K562 (cell line): ENCODE measurements at regions not wholly inside any gene's neighbourhood (a gene's known extent, or its start where the extent isn't known, plus 50 kb on each side); places are given as distances from the start of the nearest gene placed in this dataset.

Experiments
- ATAC-seq: fragments of 200-7000 bp; cut with Tn5 transposase; 3 replicates; pipeline ENCODE4 v1.9.1; 2020; ENCODE audit warnings: moderate library complexity
- BruUV-seq: library from RNA; stranded (reverse); fragments of 400-500 nt; replicated peaks from 2 replicates; lab custom pipeline; 2021; lab: Mats Ljungman, UMichigan
- CTCF ChIA-PET: fragments of 300-600 bp; formaldehyde crosslinking; extraction: SDS; loops from one replicate; lab custom pipeline; 2021; ENCODE audit warnings: low intra/inter-chr PET ratio; lab: Yijun Ruan, JAX
- POLR2A ChIA-PET: fragments of 300-600, 350-650 bp; sonication (Branson Sonifier 250); formaldehyde crosslinking; extraction: SDS; loops from one replicate; lab custom pipeline; 2021; ENCODE audit warnings: antibody characterized with exemption, inconsistent platforms; lab: Yijun Ruan, JAX
- DNase-seq, 4 experiments: peaks; one replicate each; pipeline versions ENCODE4 v3.0.0 to v3.0.0-alpha.2; 2011 to 2018; ENCODE audit warnings: low spot score in 3 of 4, mixed read lengths in 3 of 4; ENCODE audit errors: extremely low read depth in 1 of 4
- FAIRE-seq: peaks from 2 replicates; lab custom pipeline; 2011; peaks lifted over from hg19 to GRCh38; lab: Jason Lieb, UNC
- H2AFZ ChIP-seq: 2 replicates; pipeline ENCODE4 v1.6.0; 2011; ENCODE audit warnings: low read depth, low read length, control low read depth, inconsistent platforms
- H3K27ac ChIP-seq: fragments of 200-600 bp; 3 replicates; pipeline ENCODE4 v1.8.0; 2011; ENCODE audit warnings: low read depth, mild to moderate bottlenecking, control low read depth, inconsistent platforms, low read length, moderate library complexity, mixed read lengths; ENCODE audit errors: extremely low read depth
- H3K27me3 ChIP-seq, 2 experiments: fragments of 300-600 bp in 1 of 2; 2 replicates in 1 of 2; 3 replicates in 1 of 2; pipeline versions ENCODE4 v1.6.0 to v1.8.0; 2011; ENCODE audit warnings: inconsistent platforms in 2 of 2, low read length in 2 of 2, mild to moderate bottlenecking in 1 of 2, mixed read lengths in 1 of 2, moderate library complexity in 1 of 2; ENCODE audit not compliant: control insufficient read depth in 2 of 2, insufficient read depth in 2 of 2
- H3K36me3 ChIP-seq: fragments of 300-600 bp; 3 replicates; pipeline ENCODE4 v1.8.0; 2011; ENCODE audit warnings: mild to moderate bottlenecking, low read length, inconsistent platforms; ENCODE audit not compliant: control insufficient read depth, insufficient read depth
- H3K4me1 ChIP-seq, 2 experiments: fragments of 200-600 bp in 1 of 2; replicated peaks in 1 of 2; 2 replicates in 1 of 2; 3 replicates in 1 of 2; pipeline versions ENCODE4 v1.5.1 to v1.8.0; 2011; ENCODE audit warnings: inconsistent platforms in 2 of 2, low read length in 2 of 2, mild to moderate bottlenecking in 1 of 2, mixed read lengths in 1 of 2, moderate library complexity in 1 of 2; ENCODE audit not compliant: control insufficient read depth in 2 of 2, insufficient read depth in 2 of 2
- H3K4me2 ChIP-seq: 2 replicates; pipeline ENCODE4 v1.6.1; 2011; ENCODE audit warnings: low read length, control low read depth, inconsistent platforms, mixed read lengths; ENCODE audit not compliant: insufficient read depth
- H3K4me3 ChIP-seq: fragments of 200-600 bp; sonication (generic), shearing (Covaris generic); 2 replicates; pipeline ENCODE4 v1.5.1; 2016; ENCODE audit warnings: control low read depth, inconsistent platforms
- H3K79me2 ChIP-seq: fragments of 200-600 bp; 3 replicates; pipeline ENCODE4 v1.8.0; 2011; ENCODE audit warnings: low read length, inconsistent platforms; ENCODE audit not compliant: control insufficient read depth, insufficient read depth
- H3K9ac ChIP-seq, 2 experiments: 2 replicates each; pipeline versions ENCODE4 v1.6.0 to v1.6.1; 2011; ENCODE audit warnings: low read depth in 2 of 2, low read length in 2 of 2, control low read depth in 1 of 2, inconsistent platforms in 1 of 2, mild to moderate bottlenecking in 1 of 2, mixed read lengths in 1 of 2; ENCODE audit not compliant: insufficient read depth in 1 of 2
- H3K9me1 ChIP-seq: one replicate; pipeline ENCODE4 v1.6.0; 2011; ENCODE audit warnings: inconsistent platforms, mild to moderate bottlenecking, low read length, moderate library complexity; ENCODE audit not compliant: control insufficient read depth, insufficient read depth
- H3K9me3 ChIP-seq: replicated peaks from 2 replicates; pipeline ENCODE4 v1.5.1; 2011; ENCODE audit warnings: low read depth, low read length, inconsistent platforms; ENCODE audit not compliant: control insufficient read depth, insufficient read depth
- H4K20me1 ChIP-seq: replicated peaks from 2 replicates; pipeline ENCODE4 v1.6.1; 2011; ENCODE audit warnings: low read length, inconsistent platforms, mixed read lengths; ENCODE audit not compliant: control insufficient read depth, insufficient read depth
- CTCF ChIP-seq, 3 experiments: IDR thresholded peaks in 2 of 3; conservative IDR thresholded peaks in 1 of 3; 2 replicates each; pipeline ENCODE4 v1.5.1; 2011 to 2012; ENCODE audit warnings: low read length in 3 of 3, mild to moderate bottlenecking in 3 of 3, control low read depth in 2 of 3, improper control_type of control experiment in 1 of 3, inconsistent platforms in 1 of 3, low read depth in 1 of 3, mixed read lengths in 1 of 3, moderate library complexity in 1 of 3; ENCODE audit not compliant: insufficient read depth in 2 of 3
- ESRRA ChIP-seq: fragments of 450-650 bp; IDR thresholded peaks from 2 replicates; pipeline ENCODE4 v1.6.1; 2014; ENCODE audit warnings: low read depth, mild to moderate bottlenecking, moderate library complexity, borderline replicate concordance
- HDAC2 ChIP-seq: fragments of 450-650 bp; IDR thresholded peaks from 2 replicates; pipeline ENCODE4 v1.6.1; 2016; ENCODE audit warnings: mild to moderate bottlenecking
- HMG20B ChIP-seq: fragments of 250-450 bp; sonication (Bioruptor Pico); IDR thresholded peaks from 2 replicates; pipeline ENCODE4 v1.5.0; 2021; ENCODE audit warnings: mild to moderate bottlenecking
- MNT ChIP-seq, 2 experiments: fragments of 450-650 bp; conservative IDR thresholded peaks; 2 replicates each; pipeline ENCODE4 v1.6.1; 2017; ENCODE audit warnings: mild to moderate bottlenecking in 2 of 2, moderate library complexity in 2 of 2
- MXI1 ChIP-seq: IDR thresholded peaks from 2 replicates; pipeline ENCODE4 v1.6.1; 2011; ENCODE audit warnings: low read depth, mild to moderate bottlenecking, improper control_type of control experiment, low read length
- POLR2G ChIP-seq: fragments of 200-400 bp; formaldehyde crosslinking; IDR thresholded peaks from 2 replicates; pipeline ENCODE4 v1.6.1; 2017; ENCODE audit warnings: low read depth, mild to moderate bottlenecking, antibody characterized with exemption, low read length, moderate library complexity
- STAT5B ChIP-seq: fragments of 250-450 bp; sonication (Bioruptor Pico); IDR thresholded peaks from 2 replicates; pipeline ENCODE4 v1.8.0; 2021; ENCODE audit warnings: mild to moderate bottlenecking, inconsistent platforms
- YY1 ChIP-seq, 3 experiments: IDR thresholded peaks; 2 replicates each; pipeline ENCODE4 v1.6.1; 2011; ENCODE audit warnings: low read length in 2 of 3, mild to moderate bottlenecking in 2 of 3, moderate library complexity in 2 of 3, borderline replicate concordance in 1 of 3, control low read depth in 1 of 3, low read depth in 1 of 3; ENCODE audit not compliant: insufficient read depth in 3 of 3, insufficient replicate concordance in 2 of 3, control insufficient read depth in 1 of 3, insufficient read length in 1 of 3; ENCODE audit errors: extremely low read depth in 1 of 3
- ZNF146 ChIP-seq: IDR thresholded peaks from one replicate; pipeline ENCODE4 v1.6.1; 2018; ENCODE audit warnings: missing compliant biosample characterization; ENCODE audit not compliant: unreplicated experiment
- ZNF217 ChIP-seq: sonication (generic); formaldehyde crosslinking; IDR thresholded peaks from 2 replicates; pipeline ENCODE4 v1.8.0; 2022; ENCODE audit warnings: mild to moderate bottlenecking, missing genetic modification reagents
- ZNF280A ChIP-seq: fragments of 450-650 bp; IDR thresholded peaks from 2 replicates; pipeline ENCODE4 v1.6.1; 2018; ENCODE audit warnings: mild to moderate bottlenecking, low read depth; ENCODE audit not compliant: partially characterized antibody
- ZNF699 ChIP-seq: fragments of 250-450 bp; sonication (Bioruptor Pico); IDR thresholded peaks from 2 replicates; pipeline ENCODE4 v1.8.0; 2021; ENCODE audit warnings: mild to moderate bottlenecking, moderate library complexity; ENCODE audit not compliant: insufficient replicate concordance
- WGBS: fragments of 100-300 bp; shearing (Covaris generic); methylation state at CpG from one replicate; pipeline ENCODE4 v1.1.6; 2016; ENCODE audit warnings: low coverage, mixed read lengths; ENCODE audit not compliant: insufficient coverage; ENCODE audit errors: missing lambda C conversion rate; 5-methylcytosine and 5-hydroxymethylcytosine counted together
- in situ Hi-C: fragments of 300-500 bp; cut with MboI; formaldehyde crosslinking; loops from 4 replicates; pipeline ENCODE4 v1.15.0; 2018; ENCODE audit warnings: inconsistent platforms, mixed read lengths
- intact Hi-C: fragments of 100-400 bp; cut with micrococcal nuclease; formaldehyde crosslinking; loops from 2 replicates; pipeline ENCODE4 v1.14.2; 2022

GRCh38 chr9:108516391-108516790, 339.4 kb downstream of the ACTL7B start:
- Histone ChIP-seq H3K4me1 (no peaks in the 10 kb centered on the region), H3K9me3 (no peaks in the 10 kb centered on the region), H3K9me1 (no peaks in the 10 kb centered on the region), H3K79me2 (no peaks in the 10 kb centered on the region), H3K27ac (no peak overlapping the region), H3K27me3 (no peaks in the 10 kb centered on the region; a peak in 1 of 5 replicates), H3K4me2 (no peak overlapping the region), H3K4me3 (no peak overlapping the region), H2AFZ (no peak overlapping the region), H3K9ac (no peak overlapping the region), H3K36me3 (no peaks in the 10 kb centered on the region), H4K20me1 (no peaks in the 10 kb centered on the region)
- FAIRE-seq (no peak), ATAC-seq (no peak), DNase-seq (no peak)
- 0% methylated on average over 4 of the region's 4 CpGs for WGBS
- in situ Hi-C loops, result no loop called here
- ChIA-PET POLR2A (no interaction called here), CTCF (no interaction called here)
- intact Hi-C loops, result no loop called here
- no TSS peak for BruUV-seq
- TF ChIP-seq HMG20B (CRISPR knock-in tag) (no peak), ZNF146 (CRISPR knock-in tag) (no peak), POLR2G (no peak), STAT5B (CRISPR knock-in tag) (no peak), ZNF280A (no peak), MNT (conservative IDR thresholded peaks at IDR 0.05) (no peak), ESRRA (no peak), HDAC2 (no peak), MXI1 (no peak), CTCF (IDR thresholded peaks at IDR 0.05 in 2 of 3, conservative IDR thresholded peaks at IDR 0.05 in 1 of 3; ENCODE audit: insufficient read depth in 2 of 3, low read depth in 1 of 3, low read length in 3 of 3) (no peak), ZNF699 (CRISPR knock-in tag) (no peak), YY1 (IDR thresholded peaks at IDR 0.05; ENCODE audit: borderline replicate concordance in 1 of 3, control insufficient read depth in 1 of 3, extremely low read depth in 1 of 3, insufficient read depth in 3 of 3, insufficient read length in 1 of 3, insufficient replicate concordance in 2 of 3, low read depth in 1 of 3, low read length in 2 of 3) (no peak), ZNF217 (CRISPR knock-in tag) (no peak)
